DMS153 treated with DMSO at 0.1 percent for 48 hours (cell line): ENCODE measurements at regions not wholly inside any gene's neighbourhood (a gene's known extent, or its start where the extent isn't known, plus 50 kb on each side); places are given as distances from the start of the nearest gene placed in this dataset.
"Not testable (repeated sequence)": the region's sequence is repeated elsewhere in the genome, so short reads cannot be mapped to it uniquely, and the experiment has no call there.

Source experiments
- DNase-seq: peaks from one replicate; lab custom pipeline; 2025; ENCODE audit not compliant: unreplicated experiment; lab: John Stamatoyannopoulos, UW

DNA sequence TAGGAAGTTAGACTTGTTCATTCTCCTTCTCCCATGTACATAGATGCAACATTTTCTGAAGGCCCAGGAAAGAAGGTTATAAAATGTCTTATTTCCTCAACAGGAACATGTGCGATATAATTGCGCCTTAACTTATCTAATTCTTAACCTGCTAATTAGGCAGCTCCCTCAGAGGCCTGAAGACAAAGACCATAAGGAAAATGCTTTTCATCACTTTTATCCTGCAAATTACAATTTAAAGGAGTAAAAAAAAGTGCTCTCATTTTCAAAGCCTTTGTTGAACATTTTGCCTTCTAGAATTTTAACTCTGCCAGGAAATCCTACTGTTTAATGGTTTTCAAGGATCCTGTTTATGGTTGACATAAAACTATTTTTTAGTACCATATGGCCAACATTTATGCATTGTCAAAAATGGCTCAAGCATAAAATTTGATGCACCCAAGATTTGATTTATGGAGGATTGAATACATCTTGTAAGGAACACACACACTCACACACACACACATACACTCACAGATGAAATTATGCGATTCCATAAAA, 660.4 kb upstream of the TMEM132C start:
- no peak for DNase-seq

DNA sequence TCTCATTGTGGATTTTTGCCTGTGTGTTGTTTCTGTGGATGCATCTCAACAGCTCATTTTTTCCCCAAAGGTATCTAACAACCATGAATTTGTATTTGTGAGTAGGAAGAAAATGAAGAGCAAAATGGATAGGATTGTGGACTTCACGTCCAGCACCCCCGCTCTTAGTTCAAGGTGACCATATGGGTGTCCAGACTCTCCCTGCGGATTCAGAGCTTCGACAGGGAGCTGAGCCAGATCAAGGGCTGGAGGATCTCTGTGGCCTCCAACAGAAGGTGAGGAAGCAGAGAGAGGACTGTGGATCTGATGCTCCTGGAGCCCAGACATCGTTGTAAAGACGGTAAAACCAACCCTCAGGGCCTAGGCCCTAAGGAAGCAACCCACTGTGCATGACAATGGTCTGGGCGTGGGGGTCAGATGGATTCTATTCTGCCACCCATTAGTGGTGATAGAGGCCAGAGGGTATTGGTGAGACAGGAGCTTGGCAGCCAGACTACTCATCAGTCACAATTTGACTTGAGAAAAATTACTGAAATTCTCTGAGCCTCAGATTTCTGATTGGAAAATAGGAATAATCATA, 659.7 kb upstream of the TMEM132C start:
- DNase-seq = no peak

DNA sequence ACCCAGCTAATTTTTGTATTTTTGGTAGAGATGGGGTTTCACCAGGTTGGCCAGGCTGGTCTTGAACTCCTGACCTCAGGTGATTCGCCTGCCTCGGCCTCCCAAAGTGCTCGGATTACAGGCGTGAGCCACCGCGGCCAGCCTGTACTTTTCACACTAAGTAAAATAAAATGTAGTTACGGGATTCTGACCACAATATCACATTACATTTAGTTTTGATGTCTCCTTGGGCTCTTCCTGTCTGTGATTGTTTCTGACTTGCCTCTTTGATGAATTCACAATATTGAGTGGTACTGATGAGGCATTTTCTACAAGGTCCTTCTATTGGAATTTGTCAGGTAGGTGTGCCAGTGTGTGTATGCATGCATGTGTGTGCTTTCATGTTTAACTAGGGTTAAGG, 658.6 kb upstream of the TMEM132C start:
- DNase-seq = not testable (repeated sequence)

DNA sequence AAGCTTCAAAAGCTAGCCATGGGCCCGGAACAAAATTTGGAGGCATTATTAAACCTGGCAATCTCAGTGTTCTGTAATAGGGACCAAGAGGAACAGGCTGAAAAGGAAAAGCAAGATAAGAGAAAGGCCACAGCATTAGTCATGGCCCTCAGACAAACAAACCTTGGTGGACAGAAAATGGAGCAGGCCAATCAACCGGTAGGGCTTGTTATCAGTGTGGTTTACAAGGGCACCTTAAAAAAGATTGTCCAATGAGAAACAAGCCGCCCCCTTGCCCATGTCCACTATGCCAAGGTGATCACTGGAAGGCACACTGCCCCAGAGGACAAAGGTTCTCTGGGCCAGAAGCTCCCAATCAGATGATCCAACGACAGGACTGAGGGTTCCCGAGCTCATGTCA, 653.9 kb upstream of the TMEM132C start:
- no peak for DNase-seq

DNA sequence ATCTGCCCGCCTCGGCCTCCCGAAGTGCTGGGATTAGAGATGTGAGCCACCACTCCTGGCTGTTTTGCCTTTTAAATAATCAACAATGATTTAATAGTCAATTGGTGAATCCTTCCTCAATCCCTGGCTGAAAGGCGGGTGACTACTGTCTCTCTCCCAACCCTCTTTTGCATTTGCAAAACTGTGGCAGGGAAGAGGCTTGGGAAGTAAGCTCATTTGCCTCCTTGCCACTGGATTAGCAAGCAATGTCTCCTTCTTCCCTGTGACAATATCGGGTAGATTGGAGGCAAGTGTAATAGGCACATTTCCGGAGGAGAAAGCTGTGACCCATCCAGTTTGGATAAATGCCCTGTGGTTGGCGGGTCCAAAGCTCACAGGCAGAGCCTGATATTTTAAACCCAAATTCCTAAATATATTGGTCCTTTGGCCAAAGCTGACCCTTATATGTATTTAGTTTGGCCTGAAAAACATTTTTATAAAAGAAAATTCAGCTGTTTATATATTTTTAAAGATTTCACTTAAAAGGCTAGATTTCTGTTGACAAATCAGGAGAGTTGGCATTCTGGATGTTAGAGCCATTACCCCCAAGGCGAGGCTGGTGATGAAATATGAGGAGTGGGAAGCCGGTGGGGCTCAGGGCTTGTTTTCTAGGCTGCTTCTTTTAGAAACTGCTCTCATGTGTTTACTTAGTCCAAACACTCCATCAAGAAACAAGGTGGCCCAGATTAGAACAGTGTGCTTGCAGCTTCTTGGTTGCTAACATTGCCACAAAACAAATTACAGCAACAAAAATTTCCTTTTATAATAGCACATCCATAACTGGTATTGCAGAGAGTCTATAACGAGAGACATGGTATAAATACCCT, 646.9 kb upstream of the TMEM132C start:
- DNase-seq = no peak

DNA sequence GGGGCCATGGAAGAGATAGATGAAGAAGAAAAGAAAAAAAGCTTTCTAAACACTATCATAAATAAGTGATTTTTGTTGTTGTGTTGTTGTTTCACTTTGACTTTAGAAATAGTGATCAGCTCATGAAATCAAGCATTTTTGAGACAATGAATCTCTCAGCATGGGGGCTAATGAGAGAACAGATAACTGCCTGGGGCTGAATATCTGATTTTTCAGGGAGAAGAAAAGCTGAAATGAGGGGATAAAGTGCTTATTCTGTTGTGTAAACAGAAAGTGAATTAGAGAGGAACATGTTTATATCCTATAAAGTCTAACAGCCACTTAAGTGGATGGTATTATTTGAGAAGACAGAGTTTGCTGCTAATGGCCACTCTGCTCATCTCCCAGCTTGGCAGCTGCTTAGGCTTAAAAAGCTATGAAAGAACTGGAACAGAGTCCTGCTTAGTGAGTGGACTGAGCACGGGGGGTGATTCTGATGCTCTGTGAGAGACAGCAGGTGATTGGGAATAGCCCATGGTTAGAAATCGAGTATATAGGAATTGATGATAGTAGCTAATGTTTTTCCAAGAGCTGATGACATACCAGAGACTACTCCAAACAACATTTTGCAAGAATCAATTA, 646.1 kb upstream of the TMEM132C start:
- DNase-seq = no peak

DNA sequence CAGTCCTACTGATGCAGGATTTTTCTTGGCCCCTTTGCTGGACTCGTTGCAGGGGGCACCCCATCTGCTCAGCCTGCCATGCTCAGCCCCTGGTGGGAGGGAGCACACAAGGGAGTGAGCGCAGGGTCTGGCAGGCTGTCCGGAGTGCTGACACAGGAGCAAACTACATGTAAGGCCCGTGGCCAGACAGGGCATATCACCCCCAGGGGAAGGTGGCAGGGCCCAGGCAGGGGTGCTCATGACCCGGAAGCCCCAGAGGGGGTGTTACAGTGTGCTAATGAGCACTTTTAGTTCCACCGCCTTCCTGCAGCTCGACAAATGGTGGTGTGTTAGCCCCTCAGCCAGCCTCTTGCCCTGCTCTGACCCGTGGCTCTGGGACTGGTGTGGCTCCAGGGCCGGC, 645.6 kb upstream of the TMEM132C start:
- no peak for DNase-seq

DNA sequence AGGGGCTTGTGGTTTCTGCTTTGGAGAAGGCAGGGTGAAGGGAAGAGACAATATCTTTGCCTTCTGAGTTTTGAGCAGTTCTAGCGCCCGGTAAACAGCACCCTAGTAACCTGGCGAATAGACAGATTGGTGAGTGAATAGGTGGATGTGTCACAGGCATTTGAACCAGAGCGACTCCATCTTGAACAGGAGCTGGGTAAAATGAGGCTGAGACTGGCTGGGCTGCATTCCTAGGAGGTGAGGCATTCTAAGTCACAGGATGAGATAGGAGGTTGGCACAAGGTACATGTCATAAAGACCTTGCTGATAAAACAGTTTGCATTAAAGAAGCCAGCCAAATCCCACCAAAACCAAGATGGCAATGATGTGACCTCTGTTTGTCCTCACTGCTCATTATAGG, 643.6 kb upstream of the TMEM132C start:
- no peak for DNase-seq

DNA sequence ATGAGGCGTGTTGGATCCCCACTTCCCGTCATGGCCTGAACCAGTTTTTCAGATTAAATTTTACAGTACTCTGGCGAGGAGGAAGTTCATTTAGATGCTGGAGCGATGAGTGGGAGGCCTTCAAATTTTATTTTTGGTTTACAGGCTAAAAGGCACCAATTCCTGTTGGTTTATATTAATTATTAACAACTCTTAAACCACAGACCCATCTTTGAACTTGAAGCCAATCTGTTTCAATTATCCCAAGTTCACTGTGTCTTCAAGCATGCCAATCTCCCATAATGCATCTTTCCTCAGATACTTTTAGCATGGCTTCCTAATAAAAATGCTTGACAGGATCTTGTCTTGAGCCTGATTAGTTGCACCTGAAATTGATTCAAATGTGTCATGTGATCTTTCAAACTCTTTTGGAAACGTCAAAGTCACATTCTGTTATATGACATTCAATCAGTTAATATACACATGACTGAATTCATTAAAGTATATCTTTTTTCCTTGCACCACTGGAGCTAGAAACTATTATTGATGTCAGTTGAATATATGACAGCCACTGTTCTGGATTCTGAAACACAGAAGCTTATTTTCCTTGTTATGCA, 641.7 kb upstream of the TMEM132C start:
- DNase-seq = no peak

DNA sequence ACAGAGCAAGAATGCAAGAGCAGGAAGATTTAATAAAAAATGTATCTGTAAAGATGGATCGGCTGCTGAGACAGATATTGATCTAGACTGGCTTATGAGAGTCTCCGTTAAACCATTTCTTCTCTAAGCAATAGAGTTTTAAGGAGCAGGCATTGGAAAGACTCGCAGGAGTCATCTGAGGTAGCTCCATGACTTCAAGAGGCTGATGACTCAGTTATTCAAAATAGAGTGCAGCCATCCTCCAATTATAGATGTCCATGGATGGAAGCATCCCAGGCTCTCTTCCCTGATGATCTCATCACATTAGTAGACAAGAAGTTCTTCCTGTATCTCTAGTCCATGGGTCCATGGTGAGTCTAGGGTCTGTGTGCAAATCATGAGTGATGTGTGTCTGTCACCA, 638.3 kb upstream of the TMEM132C start:
- no peak for DNase-seq

DNA sequence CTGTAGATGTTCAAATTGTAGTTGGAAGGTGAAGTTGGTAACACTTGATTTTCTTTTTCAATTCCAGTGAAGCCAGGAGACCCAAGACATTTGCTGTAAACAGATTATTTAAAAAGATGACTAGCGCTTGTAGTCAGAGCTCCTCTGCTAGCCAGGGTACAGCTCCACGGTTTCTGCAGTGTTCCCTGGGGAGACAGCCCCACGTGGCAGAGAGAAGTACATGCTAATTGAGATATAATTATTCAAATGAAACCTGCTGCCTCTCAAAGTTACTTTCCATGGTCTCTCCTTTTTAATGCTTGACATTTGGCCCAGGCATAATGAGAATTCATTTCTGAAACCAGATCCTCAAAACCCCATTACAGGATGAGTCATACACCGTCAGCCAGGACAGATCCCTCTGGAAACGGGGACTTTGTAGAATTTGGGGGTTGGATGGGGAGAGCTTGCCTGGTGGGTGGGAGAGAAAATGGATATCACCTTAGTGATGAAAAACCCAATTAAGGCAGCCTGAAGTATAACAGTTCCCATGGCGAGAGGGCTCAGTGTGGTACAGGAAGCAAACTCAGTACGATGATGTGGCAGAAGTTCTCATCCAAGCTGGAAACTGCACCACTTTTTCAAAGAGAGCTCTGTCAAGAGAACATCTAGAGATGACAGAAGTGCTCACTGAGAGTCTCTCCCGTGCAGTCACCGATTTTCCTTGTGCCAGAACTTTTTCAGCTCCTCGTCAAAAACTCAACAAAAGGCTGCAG, 637.7 kb upstream of the TMEM132C start:
- no peak for DNase-seq

DNA sequence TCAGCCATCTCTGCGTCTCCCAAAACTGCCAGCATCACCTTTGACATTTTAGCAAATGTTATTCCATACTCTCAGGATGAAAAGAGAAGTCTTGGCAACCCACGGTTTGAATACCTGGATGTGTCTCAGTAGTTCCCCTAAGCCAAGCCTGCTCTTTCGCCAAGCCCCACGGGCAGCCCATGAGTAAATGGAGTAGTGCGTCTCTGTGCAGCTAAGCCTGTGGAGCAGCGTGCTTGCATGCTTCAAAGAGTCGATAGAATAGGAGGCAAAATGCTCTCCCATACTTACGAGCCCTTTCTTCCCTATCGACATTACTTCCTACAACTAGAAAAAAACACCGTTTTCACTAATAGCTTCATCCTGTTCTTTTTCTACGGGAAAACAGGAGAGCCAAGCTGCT, 634.5 kb upstream of the TMEM132C start:
- DNase-seq = no peak

DNA sequence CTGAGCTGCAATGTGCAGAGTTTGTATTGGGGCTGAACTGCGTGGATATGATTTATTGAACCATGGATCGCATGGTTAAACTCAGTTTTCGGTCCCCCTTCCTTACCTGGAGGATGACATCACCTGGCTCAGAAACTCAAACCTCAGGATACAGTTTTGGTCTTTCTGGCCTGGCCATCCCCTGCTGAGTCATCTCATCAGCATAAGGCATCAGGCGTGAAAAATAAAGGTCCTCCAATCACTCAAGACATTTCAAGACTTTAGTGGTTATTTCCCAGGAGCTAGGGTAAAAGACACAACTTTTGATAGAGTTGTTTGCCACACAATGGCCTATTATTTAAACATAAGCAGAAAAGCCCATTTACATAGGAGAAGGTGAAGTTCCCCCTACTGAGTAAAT, 631.1 kb upstream of the TMEM132C start:
- DNase-seq = no peak

DNA sequence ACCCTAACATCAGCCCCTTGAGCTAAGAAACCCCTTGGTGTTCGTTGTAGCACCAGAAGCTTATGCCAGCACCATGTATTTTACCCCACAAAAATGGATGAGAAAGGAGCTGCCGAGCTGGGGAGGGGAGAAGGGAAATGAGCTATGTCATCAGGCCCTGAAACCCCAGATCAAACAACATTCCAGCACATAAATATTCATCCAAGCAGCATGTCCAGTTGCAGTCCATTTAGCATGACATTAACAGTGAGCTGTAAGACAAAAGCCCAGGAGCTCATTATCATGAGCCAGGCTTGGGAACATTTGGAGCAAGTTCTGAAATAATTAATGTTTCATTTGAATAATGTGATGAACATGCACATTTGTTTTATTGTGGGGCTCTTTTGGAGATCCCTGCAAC, 630.1 kb upstream of the TMEM132C start:
- no peak for DNase-seq

DNA sequence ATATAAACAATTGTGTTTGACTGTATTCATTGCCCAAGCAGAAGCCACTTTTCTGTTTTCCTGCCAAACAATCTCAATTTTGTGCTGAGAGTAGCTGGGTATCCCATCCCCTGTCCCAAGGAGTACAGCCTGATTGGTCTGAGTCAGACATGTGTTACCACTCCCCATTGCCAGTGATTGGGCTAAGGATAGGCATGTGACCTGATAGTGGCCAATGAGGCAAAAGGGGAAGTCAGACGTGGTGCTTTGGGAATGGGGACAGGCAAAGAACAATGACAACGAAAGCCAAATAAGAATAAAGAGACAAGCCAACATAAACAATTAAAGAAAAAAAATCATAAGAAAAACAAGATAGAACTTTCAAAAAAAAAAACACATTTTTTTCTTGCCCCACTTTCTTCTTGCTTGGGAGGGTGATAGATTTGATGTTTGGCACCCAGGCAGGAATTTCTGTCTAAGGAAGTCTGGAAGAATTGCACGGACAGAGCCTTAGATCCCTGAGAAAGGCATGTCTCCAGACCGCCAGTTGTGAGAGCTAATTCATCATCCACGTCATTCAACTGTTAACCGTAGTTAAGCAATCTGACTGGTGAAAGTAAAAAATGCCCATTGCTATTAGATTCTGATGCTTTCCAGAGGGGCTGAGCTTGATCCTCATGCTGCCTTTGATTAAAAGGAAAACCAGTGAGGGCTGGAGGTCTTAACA, 626.6 kb upstream of the TMEM132C start:
- no peak for DNase-seq

DNA sequence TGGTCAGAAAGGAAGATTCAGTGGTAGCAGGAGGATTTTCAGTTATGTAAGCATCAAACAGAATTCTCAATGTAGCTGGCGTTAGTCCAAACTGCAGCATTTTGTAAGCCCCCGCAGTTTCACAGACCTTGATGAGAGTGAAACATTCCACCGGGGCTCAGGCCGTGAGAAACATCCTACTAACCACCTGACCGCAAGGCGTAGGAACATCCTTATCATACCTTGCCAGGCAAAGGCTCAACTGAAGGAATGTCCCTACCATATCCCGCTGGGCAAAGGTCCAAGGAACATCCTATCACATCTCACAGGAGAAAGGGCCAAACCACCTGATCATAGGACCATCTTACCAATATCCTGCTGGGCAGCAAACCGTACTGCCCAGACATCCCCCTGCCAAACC, 624.8 kb upstream of the TMEM132C start:
- no peak for DNase-seq

DNA sequence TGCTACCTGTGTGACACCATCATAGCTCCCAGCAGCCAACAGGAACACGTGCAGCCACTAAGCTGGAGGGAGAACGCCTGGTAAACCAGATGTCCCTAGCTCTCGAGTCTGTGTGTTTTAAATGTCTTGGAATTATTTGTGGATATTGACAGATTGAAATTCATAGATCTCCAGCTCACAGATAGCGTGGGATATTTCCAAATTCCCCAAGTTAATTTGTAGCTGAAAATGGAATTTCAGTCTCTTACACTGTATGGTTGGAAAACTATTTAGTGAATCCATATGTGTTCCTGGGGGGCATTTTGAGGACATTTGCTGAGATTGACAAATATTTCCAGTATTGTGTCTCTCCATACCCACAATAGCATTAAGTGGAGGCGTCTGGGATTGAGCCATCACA, 618.6 kb upstream of the TMEM132C start:
- DNase-seq = no peak

DNA sequence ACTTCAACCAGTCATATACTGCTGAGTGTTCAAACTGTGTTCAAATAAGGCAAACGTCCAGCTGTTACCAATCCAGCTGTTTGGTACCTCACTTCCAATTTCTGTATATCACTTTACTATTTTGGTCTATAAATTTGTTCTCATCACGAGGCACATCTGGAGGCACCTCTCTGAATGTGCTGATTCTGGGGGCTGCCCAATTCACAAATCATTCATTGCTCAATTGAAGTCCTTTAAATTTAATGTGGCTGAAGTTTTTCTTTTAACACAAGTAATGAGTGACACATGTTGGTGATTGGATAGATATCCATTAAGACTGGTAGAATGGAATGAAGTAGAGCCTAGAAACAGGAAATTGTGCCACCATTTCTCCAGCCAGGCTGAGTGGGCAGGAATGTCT, 617.0 kb upstream of the TMEM132C start:
- no peak for DNase-seq

DNA sequence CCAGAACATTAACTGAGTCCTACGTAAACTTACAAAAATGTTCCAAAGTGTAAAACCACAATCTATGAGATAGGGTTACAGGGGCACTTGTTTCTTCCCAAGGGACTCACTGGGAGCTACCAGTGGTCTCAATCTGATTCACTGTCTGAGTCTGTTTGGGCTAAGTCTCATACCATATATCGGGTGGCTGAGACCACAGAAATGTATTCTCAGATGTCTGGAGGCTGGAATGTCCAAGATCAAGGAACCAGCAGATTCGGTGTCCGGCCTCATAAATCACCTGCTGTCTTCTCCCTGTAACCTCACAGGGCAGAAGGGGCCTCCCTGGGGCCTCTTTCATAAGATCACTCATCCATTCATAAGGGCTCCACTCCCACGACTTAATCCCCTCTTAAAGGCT, 616.3 kb upstream of the TMEM132C start:
- DNase-seq = no peak

DNA sequence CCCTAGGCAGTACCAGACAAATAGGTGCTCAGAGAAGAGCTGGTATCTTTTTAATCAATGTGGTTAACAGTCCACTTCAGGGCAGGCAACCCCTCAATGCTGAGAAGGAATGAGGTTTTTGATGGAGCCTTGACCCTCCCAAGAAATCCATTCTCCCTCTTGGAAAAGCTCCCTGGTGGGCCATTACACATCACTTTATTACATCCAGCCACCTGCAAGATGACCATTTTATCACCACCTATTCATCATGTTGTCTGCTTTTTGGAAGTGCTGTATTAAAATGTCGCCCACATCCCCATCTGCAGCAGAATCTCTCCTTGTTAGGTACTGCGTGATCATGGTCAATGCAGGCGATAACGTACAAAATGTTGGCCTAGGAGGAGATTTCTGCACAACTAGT, 614.7 kb upstream of the TMEM132C start:
- DNase-seq = no peak
